ENCODE measurements at regions not wholly inside any gene's neighbourhood (a gene's known extent, or its start where the extent isn't known, plus 50 kb on each side); places are given as distances from the start of the nearest gene placed in this dataset.

- no peak for DNase-seq (ENCODE audit: low read depth in 2 of 2)
These were observed 92.1 kb upstream of the IER5L start for GRCh38 chr9:129270205-129270604.

- no peak for DNase-seq (ENCODE audit: low read depth in 2 of 2)
These were observed 89.1 kb upstream of the IER5L start for GRCh38 chr9:129267141-129267540.

- DNase-seq (ENCODE audit: low read depth in 2 of 2), result no peak
These were observed 88.5 kb upstream of the IER5L start for GRCh38 chr9:129266536-129266935.

GRCh38 chr9:129264388-129264787 lies 86.3 kb upstream of the IER5L start:
- DNase-seq (ENCODE audit: low read depth in 2 of 2), result no peak

- DNase-seq (ENCODE audit: low read depth in 2 of 2), result no peak
These were observed 85.8 kb upstream of the IER5L start for GRCh38 chr9:129263836-129264235.

- DNase-seq (ENCODE audit: low read depth in 2 of 2), result no peak
These were observed 84.2 kb upstream of the IER5L start for GRCh38 chr9:129262261-129262660.

GRCh38 chr9:129259375-129259774 lies 81.3 kb upstream of the IER5L start:
- DNase-seq (ENCODE audit: low read depth in 2 of 2), result no peak

- no peak for DNase-seq (ENCODE audit: low read depth in 2 of 2)
These were observed 80.8 kb upstream of the IER5L start for GRCh38 chr9:129258823-129259301.

GRCh38 chr9:129258124-129258822 lies 80.2 kb upstream of the IER5L start:
- DNase-seq (ENCODE audit: low read depth in 2 of 2), result peak; percentile 57 to 67

- no peak for DNase-seq (ENCODE audit: low read depth in 2 of 2)
These were observed 79.1 kb upstream of the IER5L start for GRCh38 chr9:129256959-129257713.

GRCh38 chr9:129254566-129255287 lies 76.7 kb upstream of the IER5L start:
- no peak for DNase-seq (ENCODE audit: low read depth in 2 of 2)

GRCh38 chr9:129253803-129254381 lies 75.8 kb upstream of the IER5L start:
- no peak for DNase-seq (ENCODE audit: low read depth in 2 of 2)

GRCh38 chr9:129252937-129253802 lies 75.1 kb upstream of the IER5L start:
- DNase-seq (ENCODE audit: low read depth in 2 of 2), result no peak

- no peak for DNase-seq (ENCODE audit: low read depth in 2 of 2)
These were observed 72.7 kb upstream of the IER5L start for GRCh38 chr9:129250786-129251185.

GRCh38 chr9:129247285-129248153 lies 69.5 kb upstream of the IER5L start:
- DNase-seq (ENCODE audit: low read depth in 2 of 2), result no peak

- no peak for DNase-seq (ENCODE audit: low read depth in 2 of 2)
These were observed 67.2 kb upstream of the IER5L start for GRCh38 chr9:129245276-129245675.

GRCh38 chr9:129242971-129243561 lies 65.0 kb upstream of the IER5L start:
- DNase-seq (ENCODE audit: low read depth in 2 of 2), result no peak

- no peak for DNase-seq (ENCODE audit: low read depth in 2 of 2)
These were observed 64.3 kb upstream of the IER5L start for GRCh38 chr9:129242191-129242941.

- no peak for DNase-seq (ENCODE audit: low read depth in 2 of 2)
These were observed 63.7 kb upstream of the IER5L start for GRCh38 chr9:129241725-129242124.
